ENCODE measurements at regions not wholly inside any gene's neighbourhood (a gene's known extent, or its start where the extent isn't known, plus 50 kb on each side); places are given as distances from the start of the nearest gene placed in this dataset.

DNA sequence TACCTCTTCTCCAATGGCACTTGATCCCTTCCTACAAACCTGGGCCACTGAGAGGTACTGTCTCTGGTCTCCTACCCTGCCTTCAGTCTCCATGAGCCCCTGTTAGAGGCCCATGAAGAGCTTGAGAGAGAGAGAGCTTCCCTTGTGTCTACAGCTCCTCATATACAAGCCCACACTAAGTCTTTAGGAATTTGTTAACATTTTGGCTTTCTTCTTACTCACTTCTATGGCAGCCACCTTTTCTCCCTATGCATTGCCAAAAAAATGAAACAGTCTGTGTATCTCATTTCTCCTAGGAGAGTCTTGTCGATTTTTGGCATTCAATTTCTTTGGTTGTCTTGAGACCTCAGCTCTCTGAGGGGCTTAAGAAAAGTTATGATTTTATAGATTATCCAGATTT lies 90.9 kb upstream of the LNX1 start:
- no peak overlapping the region for H3K4me3 ChIP-seq
- H3K27ac ChIP-seq, result no peak overlapping the region
- intact Hi-C loops (cut with DNase I; ENCODE audit: low total_unique reads), result no loop called here
- H3K36me3 ChIP-seq (ENCODE audit: low read depth, missing control alignments), result no peaks in the 10 kb centered on the region
- no peak for TF ChIP-seq POLR2A (IDR thresholded peaks at IDR 0.05)
- TF ChIP-seq, protein P1, sequence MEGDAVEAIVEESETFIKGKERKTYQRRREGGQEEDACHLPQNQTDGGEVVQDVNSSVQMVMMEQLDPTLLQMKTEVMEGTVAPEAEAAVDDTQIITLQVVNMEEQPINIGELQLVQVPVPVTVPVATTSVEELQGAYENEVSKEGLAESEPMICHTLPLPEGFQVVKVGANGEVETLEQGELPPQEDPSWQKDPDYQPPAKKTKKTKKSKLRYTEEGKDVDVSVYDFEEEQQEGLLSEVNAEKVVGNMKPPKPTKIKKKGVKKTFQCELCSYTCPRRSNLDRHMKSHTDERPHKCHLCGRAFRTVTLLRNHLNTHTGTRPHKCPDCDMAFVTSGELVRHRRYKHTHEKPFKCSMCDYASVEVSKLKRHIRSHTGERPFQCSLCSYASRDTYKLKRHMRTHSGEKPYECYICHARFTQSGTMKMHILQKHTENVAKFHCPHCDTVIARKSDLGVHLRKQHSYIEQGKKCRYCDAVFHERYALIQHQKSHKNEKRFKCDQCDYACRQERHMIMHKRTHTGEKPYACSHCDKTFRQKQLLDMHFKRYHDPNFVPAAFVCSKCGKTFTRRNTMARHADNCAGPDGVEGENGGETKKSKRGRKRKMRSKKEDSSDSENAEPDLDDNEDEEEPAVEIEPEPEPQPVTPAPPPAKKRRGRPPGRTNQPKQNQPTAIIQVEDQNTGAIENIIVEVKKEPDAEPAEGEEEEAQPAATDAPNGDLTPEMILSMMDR (IDR thresholded peaks at IDR 0.05), result no peak
- no peak for DNase-seq
- H3K4me1 ChIP-seq, result no peaks in the 10 kb centered on the region
- no peaks in the 10 kb centered on the region for H3K27me3 ChIP-seq
- 80 to 85% methylated on average over 1 of the region's 1 CpG for WGBS, 2 donors
- H3K9me3 ChIP-seq, result no peaks in the 10 kb centered on the region

DNA sequence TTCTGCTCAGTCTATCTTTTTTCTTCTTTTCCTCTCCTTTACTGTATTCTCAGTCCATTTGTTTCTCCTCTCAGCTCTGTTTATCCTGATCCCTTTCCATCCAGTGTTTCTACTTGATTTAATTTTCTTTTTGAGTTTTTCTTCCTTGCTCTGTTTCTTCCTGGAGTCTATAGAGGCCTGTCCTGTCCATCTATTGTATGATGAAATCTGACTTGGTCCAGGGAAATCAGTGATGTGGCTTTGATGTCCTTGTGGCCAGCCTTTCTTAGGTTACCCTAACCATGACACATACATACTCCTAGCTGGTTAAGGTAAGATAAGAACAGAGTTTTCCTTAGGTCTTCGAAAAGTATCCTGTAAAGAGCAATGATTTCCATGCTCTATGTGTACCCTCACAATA lies 89.3 kb upstream of the LNX1 start:
- Histone ChIP-seq H3K9me3 (no peaks in the 10 kb centered on the region), H3K36me3 (ENCODE audit: low read depth, missing control alignments) (no peaks in the 10 kb centered on the region), H3K4me3 (no peak overlapping the region), H3K27ac (no peak overlapping the region), H3K27me3 (no peaks in the 10 kb centered on the region), H3K4me1 (peaks cover 6% of the 10 kb centered on the region)
- no peak for DNase-seq
- WGBS, 2 donors, result 98 to 100% methylated on average over 1 of the region's 1 CpG
- no peak for TF ChIP-seq POLR2A (IDR thresholded peaks at IDR 0.05)
- intact Hi-C loops (cut with DNase I; ENCODE audit: low total_unique reads), result no loop called here

DNA sequence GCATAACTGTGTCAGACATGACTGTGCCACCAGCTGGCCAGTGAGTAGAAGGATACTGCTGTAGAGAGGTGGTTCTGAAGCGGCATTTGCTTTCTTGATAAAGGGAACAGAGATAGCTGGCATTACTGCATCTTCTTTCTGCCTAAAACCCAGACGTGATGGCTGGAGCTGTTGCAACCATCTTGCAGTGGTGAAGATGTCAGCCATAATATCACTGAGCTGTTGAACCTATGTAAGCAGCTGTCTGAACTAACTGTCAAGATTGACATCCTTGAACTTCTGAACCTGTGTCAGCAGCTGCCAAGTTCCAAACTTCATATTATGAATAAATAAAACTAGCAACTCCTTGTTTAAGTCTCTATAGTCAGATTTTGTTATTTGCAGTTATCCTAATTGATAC lies 88.9 kb upstream of the LNX1 start:
- no peaks in the 10 kb centered on the region for H3K36me3 ChIP-seq (ENCODE audit: low read depth, missing control alignments)

DNA sequence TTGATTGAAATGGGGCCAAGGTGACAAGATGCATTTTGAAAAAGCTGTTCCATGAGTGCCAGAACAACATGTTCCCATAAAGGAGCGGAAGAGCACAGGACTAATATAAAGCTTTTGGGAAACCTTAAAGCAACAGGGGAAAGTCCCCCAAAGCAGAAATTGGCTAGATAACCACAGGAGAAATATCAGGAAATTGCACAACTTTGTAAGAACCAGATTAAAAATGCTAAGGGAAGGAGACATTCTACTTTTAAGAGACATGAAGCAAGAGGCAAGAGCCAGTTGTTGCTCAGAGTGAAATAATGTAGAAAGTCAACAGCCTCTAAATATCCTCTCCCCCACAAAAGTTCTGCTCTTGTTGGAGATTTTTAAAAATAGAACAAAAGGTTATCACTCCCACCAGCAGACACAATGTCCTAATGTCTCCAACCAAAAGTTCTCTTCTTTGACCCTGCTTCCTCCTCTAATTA lies 85.2 kb upstream of the LNX1 start:
- 25 to 28% methylated on average over 1 of the region's 1 CpG for WGBS, 2 donors
- Histone ChIP-seq H3K27me3 (no peaks in the 10 kb centered on the region), H3K9me3 (no peaks in the 10 kb centered on the region), H3K36me3 (ENCODE audit: low read depth, missing control alignments) (no peaks in the 10 kb centered on the region), H3K4me3 (no peak overlapping the region), H3K4me1 (peaks cover 6% of the 10 kb centered on the region), H3K27ac (peak overlapping the region in 1 of 2 donors; percentile 58)
- TF ChIP-seq, protein P1 (IDR thresholded peaks at IDR 0.05), result no peak
- TF ChIP-seq POLR2A (IDR thresholded peaks at IDR 0.05), result no peak
- intact Hi-C loops (cut with DNase I; ENCODE audit: low total_unique reads), result no loop called here
- no peak for DNase-seq

More for the DNA sequence above, 88.9 kb upstream of the LNX1 start:
- H3K4me3 ChIP-seq, result no peak overlapping the region
- no peak overlapping the region for H3K27ac ChIP-seq
- TF ChIP-seq POLR2A (IDR thresholded peaks at IDR 0.05), result no peak
- TF ChIP-seq, protein P1 (IDR thresholded peaks at IDR 0.05), result no peak
- H3K27me3 ChIP-seq, result no peaks in the 10 kb centered on the region
- no peak for DNase-seq
- H3K4me1 ChIP-seq, result peaks cover 6% of the 10 kb centered on the region
- H3K9me3 ChIP-seq, result no peaks in the 10 kb centered on the region
- 91 to 100% methylated on average over 2 of the region's 2 CpGs for WGBS, 2 donors
- intact Hi-C loops (cut with DNase I; ENCODE audit: low total_unique reads), result no loop called here

DNA sequence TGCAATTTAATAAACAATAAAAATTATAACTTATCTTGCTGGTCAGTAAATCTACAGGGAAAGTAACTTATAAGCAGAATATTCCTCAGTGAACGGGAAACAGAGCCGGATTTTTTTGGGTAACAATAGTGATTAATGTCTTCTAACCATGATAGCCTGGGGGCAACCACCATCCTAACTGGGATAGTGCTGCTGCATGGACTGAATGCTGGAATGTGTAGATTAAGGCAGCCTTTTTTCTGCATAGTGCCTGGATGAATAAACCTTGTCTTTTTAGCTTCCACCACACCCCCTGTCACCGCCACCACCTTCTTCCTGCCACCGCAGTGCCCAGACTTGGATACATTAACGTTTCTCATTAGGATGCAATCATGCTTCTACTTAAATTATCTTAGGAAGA lies 83.6 kb upstream of the LNX1 start:
- no peaks in the 10 kb centered on the region for H3K27me3 ChIP-seq
- peaks cover 6% of the 10 kb centered on the region for H3K4me1 ChIP-seq
- TF ChIP-seq, protein P1 (IDR thresholded peaks at IDR 0.05), result no peak
- TF ChIP-seq POLR2A (IDR thresholded peaks at IDR 0.05), result no peak
- intact Hi-C loops (cut with DNase I; ENCODE audit: low total_unique reads), result no loop called here
- H3K9me3 ChIP-seq, result no peaks in the 10 kb centered on the region
- DNase-seq, result no peak
- no peak overlapping the region for H3K27ac ChIP-seq
- WGBS, 2 donors, result 82 to 85% methylated on average over 5 of the region's 5 CpGs
- H3K36me3 ChIP-seq (ENCODE audit: low read depth, missing control alignments), result no peaks in the 10 kb centered on the region
- H3K4me3 ChIP-seq, result no peak overlapping the region
